HUDEP-2 (cell line): ENCODE measurements at regions not wholly inside any gene's neighbourhood (a gene's known extent, or its start where the extent isn't known, plus 50 kb on each side); places are given as distances from the start of the nearest gene placed in this dataset.

Experiments
- DNase-seq, 76 experiments: peaks; one replicate each; lab custom pipeline; 2025; ENCODE audit not compliant: unreplicated experiment in 76 of 76; lab: John Stamatoyannopoulos, UW

- no peak for DNase-seq
Observed at GRCh38 chr22:48855013-48855412, 972.7 kb downstream of the BRD1 start.

- no peak for DNase-seq
Observed at GRCh38 chr22:48853627-48854240, 973.9 kb downstream of the BRD1 start.

- DNase-seq, result no peak
Observed at GRCh38 chr22:48851933-48852549, 975.6 kb downstream of the BRD1 start.

GRCh38 chr22:48850658-48851287 lies 976.9 kb downstream of the BRD1 start:
- no peak for DNase-seq

- DNase-seq, result no peak
Observed at GRCh38 chr22:48849963-48850657, 977.6 kb downstream of the BRD1 start.

- no peak for DNase-seq
Observed at GRCh38 chr22:48849219-48849912, 978.3 kb downstream of the BRD1 start.

GRCh38 chr22:48846200-48846599 lies 981.5 kb downstream of the BRD1 start:
- DNase-seq, result no peak

GRCh38 chr22:48845356-48845936 lies 982.2 kb downstream of the BRD1 start:
- no peak for DNase-seq

- no peak for DNase-seq
Observed at GRCh38 chr22:48844056-48844675, 983.5 kb downstream of the BRD1 start.

GRCh38 chr22:48843640-48844039 lies 984.0 kb downstream of the BRD1 start:
- DNase-seq, result no peak

- DNase-seq, result no peak
Observed at GRCh38 chr22:48842976-48843375, 984.7 kb downstream of the BRD1 start.

- no peak for DNase-seq
Observed at GRCh38 chr22:48842583-48842945, 985.1 kb downstream of the BRD1 start.

- no peak for DNase-seq
Observed at GRCh38 chr22:48841881-48842582, 985.6 kb downstream of the BRD1 start.

- no peak for DNase-seq
Observed at GRCh38 chr22:48840112-48840949, 987.3 kb downstream of the BRD1 start.

- no peak for DNase-seq
Observed at GRCh38 chr22:48838846-48839730, 988.6 kb downstream of the BRD1 start.

- DNase-seq, result no peak
Observed at GRCh38 chr22:48838376-48838775, 989.3 kb downstream of the BRD1 start.

GRCh38 chr22:48837341-48837935 lies 990.2 kb downstream of the BRD1 start:
- DNase-seq, result no peak
